Endothelial cell of umbilical vein (primary cell): ENCODE measurements at regions not wholly inside any gene's neighbourhood (a gene's known extent, or its start where the extent isn't known, plus 50 kb on each side); places are given as distances from the start of the nearest gene placed in this dataset.

ENCODE experiments used
- BruUV-seq: library from RNA; stranded (reverse); fragments of 400-500 nt; replicated peaks from 2 replicates; lab custom pipeline; 2021; lab: Mats Ljungman, UMichigan
- CTCF ChIA-PET: fragments of 300-600, 350-600 bp; sonication (Branson Sonifier 250); formaldehyde crosslinking; loops from one replicate; lab custom pipeline; 2021; ENCODE audit warnings: antibody characterized with exemption, inconsistent platforms; lab: Charles Lee
- POLR2A ChIA-PET: fragments of 300-600, 350-600 bp; sonication (Branson Sonifier 250); formaldehyde crosslinking; loops from one replicate; lab custom pipeline; 2021; ENCODE audit warnings: antibody characterized with exemption, inconsistent platforms; lab: Charles Lee
- DNase-seq: peaks from one replicate; pipeline ENCODE4 v3.0.0-alpha.2; 2011; ENCODE audit warnings: low read depth, low spot score
- FAIRE-seq: peaks from 2 replicates; lab custom pipeline; 2011; peaks lifted over from hg19 to GRCh38; lab: Jason Lieb, UNC
- H2AFZ ChIP-seq: 2 replicates; pipeline ENCODE4 v1.6.0; 2012; ENCODE audit warnings: low read depth, low read length, control low read depth, inconsistent platforms
- H3K27ac ChIP-seq: 2 replicates; pipeline ENCODE4 v1.5.1; 2011; ENCODE audit warnings: low read depth, mild to moderate bottlenecking, control low read depth, low read length, moderate library complexity; ENCODE audit not compliant: insufficient read depth
- H3K27me3 ChIP-seq, 2 experiments: 2 replicates each; pipeline versions ENCODE4 v1.6.0 to v1.6.1; 2011; ENCODE audit warnings: low read length in 2 of 2, mixed read lengths in 1 of 2; ENCODE audit not compliant: control insufficient read depth in 2 of 2, insufficient read depth in 2 of 2
- H3K36me3 ChIP-seq, 2 experiments: 2 replicates in 1 of 2; 3 replicates in 1 of 2; pipeline ENCODE4 v1.5.1; 2011; ENCODE audit warnings: low read length in 2 of 2, mild to moderate bottlenecking in 1 of 2, moderate library complexity in 1 of 2; ENCODE audit not compliant: control insufficient read depth in 2 of 2, insufficient read depth in 2 of 2; ENCODE audit errors: extremely low read depth in 1 of 2
- H3K4me1 ChIP-seq: 3 replicates; pipeline ENCODE4 v1.5.1; 2011; ENCODE audit warnings: mild to moderate bottlenecking, low read length; ENCODE audit not compliant: control insufficient read depth, insufficient read depth; ENCODE audit errors: extremely low read depth
- H3K4me2 ChIP-seq: 2 replicates; pipeline ENCODE4 v1.6.1; 2011; ENCODE audit warnings: low read length, control low read depth, mixed read lengths; ENCODE audit not compliant: insufficient read depth
- H3K4me3 ChIP-seq, 3 experiments: fragments of 200-600 bp in 1 of 3; sonication (generic), shearing (Covaris generic) in 1 of 3; replicated peaks in 1 of 3; 2 replicates each; pipeline ENCODE4 v1.5.1; 2011 to 2016; ENCODE audit warnings: control low read depth in 3 of 3, low read length in 3 of 3, mild to moderate bottlenecking in 2 of 3, inconsistent platforms in 1 of 3, low read depth in 1 of 3, moderate library complexity in 1 of 3; ENCODE audit not compliant: insufficient read depth in 1 of 3
- H3K79me2 ChIP-seq: 2 replicates; pipeline ENCODE4 v1.6.0; 2012; ENCODE audit warnings: low read length, inconsistent platforms; ENCODE audit not compliant: control insufficient read depth, insufficient read depth
- H3K9ac ChIP-seq: replicated peaks from 2 replicates; pipeline ENCODE3; 2011; ENCODE audit warnings: low read length, control low read depth; ENCODE audit not compliant: insufficient read depth; ENCODE audit errors: extremely low read depth
- H3K9me1 ChIP-seq: replicated peaks from 3 replicates; pipeline ENCODE4 v1.6.0; 2011; ENCODE audit warnings: mild to moderate bottlenecking, low read length; ENCODE audit not compliant: control insufficient read depth, insufficient read depth; ENCODE audit errors: extremely low read depth
- H3K9me3 ChIP-seq: replicated peaks from 2 replicates; pipeline ENCODE4 v1.5.1; 2012; ENCODE audit warnings: low read length, inconsistent platforms; ENCODE audit not compliant: control insufficient read depth, insufficient read depth
- H4K20me1 ChIP-seq: replicated peaks from 2 replicates; pipeline ENCODE3; 2011; ENCODE audit warnings: mild to moderate bottlenecking, low read length; ENCODE audit not compliant: control insufficient read depth, insufficient read depth; ENCODE audit errors: extremely low read depth
- CTCF ChIP-seq, 2 donors: IDR thresholded peaks; 1 replicate in 1 of 2; 2 replicates in 1 of 2; pipeline ENCODE4 v1.5.1; 2011; ENCODE audit warnings: low read length in 2 of 2, mild to moderate bottlenecking in 2 of 2, moderate library complexity in 2 of 2, control low read depth in 1 of 2, inconsistent platforms in 1 of 2, low read depth in 1 of 2; ENCODE audit not compliant: insufficient read depth in 1 of 2; ENCODE audit errors: extremely low read depth in 1 of 2
- EZH2 ChIP-seq: IDR thresholded peaks from 2 replicates; pipeline ENCODE4 v1.6.1; 2012; ENCODE audit warnings: borderline replicate concordance, low read depth, mild to moderate bottlenecking, moderate library complexity, low read length, inconsistent platforms; ENCODE audit not compliant: severe bottlenecking
- FOS ChIP-seq: IDR thresholded peaks from 2 replicates; pipeline ENCODE4 v1.6.1; 2011; ENCODE audit warnings: mild to moderate bottlenecking, low read length, moderate library complexity, borderline replicate concordance; ENCODE audit not compliant: insufficient read depth
- GATA2 ChIP-seq: IDR thresholded peaks from 2 replicates; pipeline ENCODE4 v1.7.0; 2011; ENCODE audit warnings: low read depth, mild to moderate bottlenecking, moderate library complexity, mixed read lengths, low read length; ENCODE audit not compliant: insufficient read length, insufficient read depth
- JUN ChIP-seq: IDR thresholded peaks from 2 replicates; pipeline ENCODE4 v1.6.1; 2011; ENCODE audit warnings: borderline replicate concordance, low read depth; ENCODE audit not compliant: insufficient read length, insufficient read depth
- MAX ChIP-seq: IDR thresholded peaks from 2 replicates; pipeline ENCODE4 v1.6.1; 2011; ENCODE audit not compliant: insufficient read depth, insufficient read length
- MYC ChIP-seq: IDR thresholded peaks from one replicate; pipeline ENCODE4 v1.6.1; 2011; ENCODE audit warnings: mild to moderate bottlenecking, low read depth, low read length
- POLR2A ChIP-seq: IDR thresholded peaks from 2 replicates; pipeline ENCODE4 v1.6.1; 2012; ENCODE audit warnings: low read depth, mild to moderate bottlenecking, control low read depth, low read length
- POLR2AphosphoS5 ChIP-seq: IDR thresholded peaks from 2 replicates; pipeline ENCODE4 v1.6.1; 2012; ENCODE audit warnings: low read depth, mild to moderate bottlenecking, control low read depth, low read length, moderate library complexity; ENCODE audit not compliant: insufficient read depth
- dilution Hi-C: fragments of 300-500 bp; cut with MboI; formaldehyde crosslinking; loops from one replicate; pipeline ENCODE4 v1.15.0; 2019; ENCODE audit warnings: low sequenced_read_pairs; ENCODE audit not compliant: extremely low pct_ligation_motif_present
- intact Hi-C: fragments of 100-400 bp; cut with micrococcal nuclease; formaldehyde crosslinking; loops from one replicate; pipeline ENCODE4 v1.10.0; 2022

- peaks cover 8% of the 10 kb centered on the region for H3K4me1 ChIP-seq
- H3K4me3 ChIP-seq = no peak overlapping the region
- H3K36me3 ChIP-seq = no peaks in the 10 kb centered on the region
- no peaks in the 10 kb centered on the region for H3K79me2 ChIP-seq
- intact Hi-C loops (no loop called here), dilution Hi-C loops (no loop called here)
- ChIA-PET CTCF (interaction anchor here (0.7 to 1.1 kb wide), 2 partner anchors 13 to 18 kb away, joined by 3 to 4 read pairs; no protein-coding TSS in a partner anchor), POLR2A (no interaction called here)
- FAIRE-seq = no peak
- no peaks in the 10 kb centered on the region for H3K27me3 ChIP-seq
- no peaks in the 10 kb centered on the region for H3K9me1 ChIP-seq
- H3K27ac ChIP-seq = no peak overlapping the region
- H4K20me1 ChIP-seq = no peaks in the 10 kb centered on the region
- no TSS peak for BruUV-seq
- H3K4me2 ChIP-seq = no peak overlapping the region
- no peak overlapping the region for H3K9ac ChIP-seq
- no peak for DNase-seq
- H3K9me3 ChIP-seq = no peaks in the 10 kb centered on the region
- TF ChIP-seq MYC (no peak), FOS (no peak), GATA2 (no peak), CTCF (IDR thresholded peaks at IDR 0.05; ENCODE audit: extremely low read depth in 1 of 2, insufficient read depth in 1 of 2, low read depth in 1 of 2, low read length in 2 of 2) (no peak), MAX (no peak), POLR2AphosphoS5 (no peak), POLR2A (no peak), EZH2 (no peak), JUN (no peak)
- H2AFZ ChIP-seq = no peak overlapping the region
These were observed 211.2 kb upstream of the EEA1 start for GRCh38 chr12:93140325-93140724.
